AG09319 (cell line): ENCODE measurements at regions not wholly inside any gene's neighbourhood (a gene's known extent, or its start where the extent isn't known, plus 50 kb on each side); places are given as distances from the start of the nearest gene placed in this dataset.

Experiments
- DNase-seq: peaks from one replicate; pipeline ENCODE4 v3.0.0-alpha.2; 2010; ENCODE audit warnings: low read depth; ENCODE audit errors: extremely low read depth
- CTCF ChIP-seq: IDR thresholded peaks from 2 replicates; pipeline ENCODE4 v1.5.1; 2011; ENCODE audit warnings: low read depth, mild to moderate bottlenecking, inconsistent platforms, low read length, moderate library complexity

GRCh38 chr3:24678421-24678865 is 183.8 kb upstream of the THRB start:
- peak; percentile 40 for DNase-seq
- TF ChIP-seq CTCF, result no peak

GRCh38 chr3:24679429-24679828 is 184.8 kb upstream of the THRB start:
- TF ChIP-seq CTCF, result no peak

GRCh38 chr3:24680214-24680967 is 185.7 kb upstream of the THRB start:
- peak; percentile 59 for TF ChIP-seq CTCF
- DNase-seq, result no peak

More at GRCh38 chr3:24679429-24679828, 184.8 kb upstream of the THRB start:
- no peak for DNase-seq

GRCh38 chr3:24682141-24682547 is 187.5 kb upstream of the THRB start:
- no peak for TF ChIP-seq CTCF
- peak; percentile 70 for DNase-seq

GRCh38 chr3:24683090-24683489 is 188.4 kb upstream of the THRB start:
- no peak for TF ChIP-seq CTCF
- no peak for DNase-seq

GRCh38 chr3:24683633-24684384 is 189.2 kb upstream of the THRB start:
- TF ChIP-seq CTCF, result peak; percentile 65
- peak; percentile 59 for DNase-seq

- no peak for DNase-seq
- no peak for TF ChIP-seq CTCF
These were observed 189.9 kb upstream of the THRB start for GRCh38 chr3:24684506-24685023.
